OCI-LY3 (cell line): ENCODE measurements at regions not wholly inside any gene's neighbourhood (a gene's known extent, or its start where the extent isn't known, plus 50 kb on each side); places are given as distances from the start of the nearest gene placed in this dataset.
A peak's percentile ranks its signal among the peaks of the same experiment; 100 is the strongest.

ENCODE experiments used
- CTCF ChIP-seq: fragments of 200-600, 300-600 bp; sonication (generic); IDR thresholded peaks from 2 replicates; pipeline ENCODE4 v1.5.1; 2014; ENCODE audit warnings: antibody characterized with exemption, low read length, low read depth
- EZH2phosphoT487 ChIP-seq: fragments of 200-600 bp; shearing (Covaris generic); IDR thresholded peaks from 2 replicates; pipeline ENCODE4 v1.6.1; 2018; ENCODE audit warnings: antibody characterized with exemption, mixed run types, low read depth

DNA sequence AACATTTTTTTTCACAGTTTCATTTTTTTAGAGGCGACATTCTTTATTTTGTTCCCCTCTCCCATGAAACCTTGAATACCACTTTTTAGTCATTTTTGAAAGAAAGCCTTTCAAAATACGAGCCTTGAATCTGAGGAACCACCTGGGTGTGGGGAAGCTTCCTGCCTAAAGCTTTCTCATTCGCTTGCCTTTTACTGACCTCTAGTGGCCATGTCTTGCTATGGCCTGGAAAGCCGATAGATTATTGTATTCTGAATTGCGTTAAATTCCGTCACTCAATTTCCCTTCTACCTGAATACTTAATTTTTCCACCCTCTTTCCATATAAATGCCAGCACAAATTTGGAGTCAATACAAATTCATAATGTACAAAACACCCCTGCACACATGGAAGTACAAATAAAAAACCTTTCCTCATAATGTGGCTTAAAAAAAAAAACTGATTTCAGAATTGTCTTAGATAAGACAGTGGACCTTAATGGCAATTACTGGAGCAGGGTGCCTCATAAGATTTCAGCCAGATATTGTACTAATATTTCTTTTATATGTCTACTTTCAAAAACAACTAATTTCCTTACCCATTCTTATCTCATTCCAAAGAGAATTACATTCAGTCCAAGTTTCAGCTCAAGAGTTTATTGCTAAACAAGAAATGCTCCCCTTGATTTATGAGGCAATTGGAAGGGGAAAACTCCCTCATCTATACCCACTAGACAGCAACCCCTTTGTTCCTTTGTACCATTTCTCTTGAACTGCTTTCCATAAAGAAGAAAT lies 217.9 kb downstream of the CENPC start:
- TF ChIP-seq CTCF = peak; percentile 89
- TF ChIP-seq EZH2phosphoT487 = no peak
